GM10266 (cell line): ENCODE measurements at regions not wholly inside any gene's neighbourhood (a gene's known extent, or its start where the extent isn't known, plus 50 kb on each side); places are given as distances from the start of the nearest gene placed in this dataset.

Source experiments
- DNase-seq: peaks from one replicate; pipeline ENCODE4 v3.0.0; 2012; ENCODE audit errors: extremely low spot score
- TF ChIP-seq, protein P1 (sequence below): IDR thresholded peaks from 2 replicates; pipeline ENCODE4 v1.5.1; 2012; ENCODE audit warnings: mild to moderate bottlenecking, low read depth; ENCODE audit not compliant: control insufficient read depth, insufficient read depth; ENCODE audit errors: missing control alignments

DNA sequence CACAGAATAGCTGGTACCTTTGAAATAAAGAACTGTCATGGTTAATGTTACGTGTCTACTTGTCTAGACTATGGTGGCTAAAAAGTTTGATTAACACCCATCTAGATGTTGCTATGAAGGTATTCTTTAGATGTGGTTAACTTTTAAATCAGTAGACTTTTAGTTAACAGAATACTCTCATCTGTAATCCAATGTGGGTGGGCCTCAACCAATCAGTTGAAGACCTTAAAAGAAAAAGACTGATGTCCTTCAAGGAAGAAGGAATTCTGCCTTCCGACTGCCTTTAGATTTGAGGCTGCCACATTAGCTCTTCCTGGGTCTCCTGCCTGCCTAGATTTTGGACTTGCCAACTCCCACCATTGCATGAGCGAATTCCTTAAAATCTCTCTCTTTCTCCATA lies 113.0 kb upstream of the CACUL1 start:
- TF ChIP-seq, protein P1, sequence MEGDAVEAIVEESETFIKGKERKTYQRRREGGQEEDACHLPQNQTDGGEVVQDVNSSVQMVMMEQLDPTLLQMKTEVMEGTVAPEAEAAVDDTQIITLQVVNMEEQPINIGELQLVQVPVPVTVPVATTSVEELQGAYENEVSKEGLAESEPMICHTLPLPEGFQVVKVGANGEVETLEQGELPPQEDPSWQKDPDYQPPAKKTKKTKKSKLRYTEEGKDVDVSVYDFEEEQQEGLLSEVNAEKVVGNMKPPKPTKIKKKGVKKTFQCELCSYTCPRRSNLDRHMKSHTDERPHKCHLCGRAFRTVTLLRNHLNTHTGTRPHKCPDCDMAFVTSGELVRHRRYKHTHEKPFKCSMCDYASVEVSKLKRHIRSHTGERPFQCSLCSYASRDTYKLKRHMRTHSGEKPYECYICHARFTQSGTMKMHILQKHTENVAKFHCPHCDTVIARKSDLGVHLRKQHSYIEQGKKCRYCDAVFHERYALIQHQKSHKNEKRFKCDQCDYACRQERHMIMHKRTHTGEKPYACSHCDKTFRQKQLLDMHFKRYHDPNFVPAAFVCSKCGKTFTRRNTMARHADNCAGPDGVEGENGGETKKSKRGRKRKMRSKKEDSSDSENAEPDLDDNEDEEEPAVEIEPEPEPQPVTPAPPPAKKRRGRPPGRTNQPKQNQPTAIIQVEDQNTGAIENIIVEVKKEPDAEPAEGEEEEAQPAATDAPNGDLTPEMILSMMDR, result no peak
- no peak for DNase-seq

DNA sequence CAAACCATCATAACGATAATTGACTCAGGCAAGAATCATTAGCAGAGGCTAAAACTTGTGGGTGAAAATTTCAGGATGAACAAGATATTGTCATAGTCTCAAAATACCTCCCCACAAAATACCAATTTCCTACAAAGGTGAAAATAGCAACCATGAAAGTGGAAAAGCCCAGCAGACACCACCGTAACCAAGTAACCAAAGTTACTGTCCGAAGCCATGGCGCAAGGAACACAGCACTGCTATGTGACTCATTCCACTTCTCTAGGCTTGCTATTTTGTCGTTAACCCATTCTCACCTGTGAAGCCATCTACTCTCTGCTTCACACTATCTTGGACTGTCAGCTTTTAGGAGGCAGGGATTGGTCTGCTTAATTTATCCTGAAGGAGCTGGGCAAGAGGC lies 113.8 kb upstream of the CACUL1 start:
- TF ChIP-seq, protein P1, result no peak
- DNase-seq, result no peak

DNA sequence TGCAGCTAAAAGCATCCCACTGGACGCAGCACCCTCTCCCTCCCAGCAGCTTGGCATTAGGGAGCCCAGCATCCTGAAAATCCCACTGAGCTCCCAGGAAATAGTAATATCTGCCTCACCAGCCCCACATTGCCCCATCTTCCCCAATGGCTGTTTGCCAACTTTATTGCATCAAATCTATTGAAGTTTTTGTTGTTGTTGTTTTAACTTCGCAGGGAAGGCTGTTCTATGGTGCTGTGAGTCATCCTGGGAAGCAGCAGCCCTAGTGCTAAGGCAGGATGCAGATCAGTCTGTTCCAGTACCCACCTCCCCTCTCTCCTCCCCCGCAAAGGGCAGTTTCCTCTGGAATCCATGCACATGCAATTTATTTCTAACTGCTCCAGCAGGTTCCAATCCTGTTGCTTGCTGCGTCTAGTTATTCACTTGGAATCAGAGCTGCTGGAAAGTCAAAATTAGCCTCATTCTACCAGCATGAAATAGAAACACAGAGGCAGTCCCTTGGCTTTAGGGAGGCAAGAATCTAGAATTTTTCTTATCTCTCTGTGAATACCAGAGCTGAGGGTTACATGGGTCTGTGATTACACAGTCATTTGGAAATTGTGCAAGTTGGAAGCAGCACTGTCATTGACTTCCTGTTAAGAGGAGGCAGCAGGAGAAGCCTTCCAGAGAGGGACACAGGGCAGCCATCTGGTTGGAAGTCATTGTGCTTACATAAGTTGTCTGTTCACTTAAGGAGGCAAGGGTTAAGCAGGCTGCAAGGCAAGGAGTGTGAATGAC lies 115.9 kb upstream of the CACUL1 start:
- no peak for DNase-seq

DNA sequence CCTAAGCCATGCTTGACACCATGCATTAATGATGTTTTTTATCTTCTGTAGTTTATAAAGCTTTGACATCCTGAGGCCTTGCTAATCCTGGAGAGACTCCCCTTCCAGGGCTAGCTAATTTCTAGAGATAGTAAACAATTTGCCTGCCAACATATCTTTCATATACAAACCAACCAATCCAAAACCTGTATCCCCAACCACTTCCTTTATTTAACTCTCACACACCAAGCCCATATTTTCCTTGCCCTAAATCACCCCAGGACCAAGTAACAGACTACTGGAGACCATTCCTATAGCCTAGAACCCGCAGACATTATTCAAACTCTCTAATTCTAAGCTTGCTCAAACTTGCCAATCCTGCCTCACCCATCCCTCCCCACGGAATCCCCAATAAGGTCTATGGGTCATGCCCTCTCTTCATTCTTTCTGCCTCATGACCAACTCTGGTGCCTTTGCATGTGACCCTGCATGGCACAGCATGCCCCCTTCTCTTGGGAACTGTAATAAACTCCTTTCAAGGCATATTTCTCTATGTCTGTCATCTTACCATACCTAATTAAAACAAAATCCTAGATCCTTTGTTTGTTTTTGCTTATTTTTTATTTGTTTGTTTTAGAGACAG lies 116.6 kb upstream of the CACUL1 start:
- TF ChIP-seq, protein P1, result no peak
- no peak for DNase-seq

More for the DNA sequence above, 115.9 kb upstream of the CACUL1 start:
- TF ChIP-seq, protein P1, result no peak

DNA sequence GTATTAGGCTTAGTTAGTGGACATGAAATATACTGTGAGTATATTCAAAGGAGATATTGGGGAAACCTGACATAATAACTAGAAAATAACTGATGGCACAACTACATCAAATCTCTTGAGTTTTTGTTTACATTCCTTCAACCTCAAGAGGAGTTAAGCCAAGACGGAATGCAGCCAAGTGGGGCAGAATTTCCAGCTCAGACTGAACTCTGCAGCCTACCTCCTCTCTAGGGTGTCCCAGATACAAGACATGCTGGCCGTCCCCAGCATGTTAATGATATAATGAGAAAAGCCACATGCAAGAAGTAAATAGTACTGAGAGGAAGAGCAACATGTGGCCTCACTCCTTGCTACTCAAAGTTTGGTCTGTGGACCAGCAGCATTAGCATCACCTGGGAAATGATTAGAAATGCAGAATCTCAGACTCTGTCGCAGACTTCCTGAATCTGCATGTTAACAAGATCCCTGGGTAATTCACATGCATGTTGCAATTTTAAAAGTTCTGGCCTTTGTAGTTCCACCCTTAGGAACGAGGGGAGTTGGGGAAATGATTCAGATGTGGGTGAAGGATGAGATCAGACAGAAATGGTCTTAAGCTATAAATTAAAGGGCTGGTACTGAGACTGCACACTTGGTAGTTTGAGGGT lies 118.4 kb upstream of the CACUL1 start:
- no peak for DNase-seq
- TF ChIP-seq, protein P1, result no peak

DNA sequence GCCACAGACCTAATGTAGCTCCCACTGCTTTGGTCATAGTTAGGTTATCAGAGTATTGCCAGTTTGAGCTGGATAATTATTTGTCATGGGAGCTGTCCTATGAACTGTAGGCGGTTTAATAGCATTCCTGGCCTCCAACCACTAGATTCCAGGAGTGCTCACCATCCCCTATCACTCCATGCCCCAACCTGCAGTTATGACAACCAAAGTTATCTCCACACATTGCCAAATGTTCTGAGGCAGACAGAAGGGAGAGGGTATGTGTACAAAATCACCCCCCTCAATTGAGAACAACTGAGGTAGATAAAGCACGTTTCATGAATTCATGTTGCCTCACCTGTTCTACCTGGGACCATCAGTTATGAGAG lies 119.0 kb upstream of the CACUL1 start:
- DNase-seq, result no peak
- TF ChIP-seq, protein P1, result no peak

DNA sequence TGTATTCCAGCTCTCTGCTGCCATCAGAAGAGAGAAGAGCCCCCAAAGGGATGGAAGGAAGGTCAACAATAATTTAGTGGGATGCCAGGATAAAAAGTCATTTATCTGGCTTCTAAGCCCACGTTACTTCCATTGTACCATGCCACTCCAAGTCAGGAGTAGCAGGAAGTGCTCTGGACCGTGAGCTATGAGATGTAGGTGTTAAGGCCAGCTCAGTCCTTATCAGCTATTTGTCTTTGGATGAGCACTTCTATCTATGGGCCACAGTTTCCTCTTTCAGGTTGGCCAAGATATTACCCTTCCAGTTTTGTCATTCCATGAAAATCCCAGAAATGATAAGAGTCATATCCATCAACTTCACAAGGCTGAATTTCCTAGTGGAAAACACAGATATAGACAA lies 119.4 kb upstream of the CACUL1 start:
- no peak for DNase-seq

More for the DNA sequence above, 119.4 kb upstream of the CACUL1 start:
- TF ChIP-seq, protein P1, result no peak
